AG04450 (cell line): ENCODE measurements at regions not wholly inside any gene's neighbourhood (a gene's known extent, or its start where the extent isn't known, plus 50 kb on each side); places are given as distances from the start of the nearest gene placed in this dataset.

Experiments used
- CTCF ChIA-PET: fragments of 300-600, 350-600 bp; formaldehyde crosslinking; extraction: SDS; loops from one replicate; lab custom pipeline; 2022; ENCODE audit warnings: antibody characterized with exemption, inconsistent platforms; lab: Charles Lee
- POLR2A ChIA-PET: fragments of 350-600 bp; formaldehyde crosslinking; extraction: SDS; loops from one replicate; lab custom pipeline; 2021; ENCODE audit warnings: antibody characterized with exemption, inconsistent platforms; lab: Yijun Ruan, JAX
- DNase-seq: peaks from one replicate; pipeline ENCODE4 v3.0.0-alpha.2; 2011; ENCODE audit warnings: low read depth, low spot score
- H3K27ac ChIP-seq: one replicate; pipeline ENCODE4 v1.5.1; 2012; ENCODE audit warnings: low read depth, low read length, control low read depth
- H3K27me3 ChIP-seq: one replicate; pipeline ENCODE4 v1.6.0; 2012; ENCODE audit warnings: low read length; ENCODE audit not compliant: control insufficient read depth, insufficient read depth
- H3K4me3 ChIP-seq: 2 replicates; pipeline ENCODE4 v1.5.1; 2011; ENCODE audit warnings: mild to moderate bottlenecking, low read depth, low read length, control low read depth
- H3K9me3 ChIP-seq: 2 replicates; pipeline ENCODE4 v1.5.1; 2012; ENCODE audit warnings: low read length; ENCODE audit not compliant: control insufficient read depth, insufficient read depth
- CTCF ChIP-seq: IDR thresholded peaks from 2 replicates; pipeline ENCODE4 v1.5.1; 2011; ENCODE audit warnings: low read depth, low read length, control low read depth, inconsistent platforms

- Histone ChIP-seq H3K4me3 (no peak overlapping the region), H3K27me3 (no peaks in the 10 kb centered on the region), H3K9me3 (no peaks in the 10 kb centered on the region), H3K27ac (no peak overlapping the region)
- CTCF ChIA-PET, result no interaction called here
- no peak for TF ChIP-seq CTCF
- POLR2A ChIA-PET, result no interaction called here
- DNase-seq, result no peak
Measured at GRCh38 chr4:163611182-163611581, 116.7 kb downstream of the TMA16 start.

- H3K27ac ChIP-seq, result no peak overlapping the region
- TF ChIP-seq CTCF, result no peak
- no peaks in the 10 kb centered on the region for H3K9me3 ChIP-seq
- DNase-seq, result no peak
- CTCF ChIA-PET, result no interaction called here
- POLR2A ChIA-PET, result no interaction called here
- no peak overlapping the region for H3K4me3 ChIP-seq
- H3K27me3 ChIP-seq, result no peaks in the 10 kb centered on the region
Measured at GRCh38 chr4:163611784-163612445, 117.4 kb downstream of the TMA16 start.

GRCh38 chr4:163612762-163613161 lies 118.3 kb downstream of the TMA16 start:
- ChIA-PET CTCF (no interaction called here), POLR2A (no interaction called here)
- no peak for TF ChIP-seq CTCF
- Histone ChIP-seq H3K27ac (no peak overlapping the region), H3K27me3 (no peaks in the 10 kb centered on the region), H3K9me3 (no peaks in the 10 kb centered on the region), H3K4me3 (no peak overlapping the region)
- DNase-seq, result no peak

- no peaks in the 10 kb centered on the region for H3K27me3 ChIP-seq
- no peak overlapping the region for H3K4me3 ChIP-seq
- CTCF ChIA-PET, result no interaction called here
- POLR2A ChIA-PET, result no interaction called here
- no peak for TF ChIP-seq CTCF
- no peak for DNase-seq
- H3K9me3 ChIP-seq, result no peaks in the 10 kb centered on the region
- H3K27ac ChIP-seq, result no peak overlapping the region
Measured at GRCh38 chr4:163613383-163613782, 118.9 kb downstream of the TMA16 start.

GRCh38 chr4:163614866-163615265 lies 120.4 kb downstream of the TMA16 start:
- H3K4me3 ChIP-seq, result no peak overlapping the region
- no peaks in the 10 kb centered on the region for H3K27me3 ChIP-seq
- TF ChIP-seq CTCF, result no peak
- DNase-seq, result no peak
- ChIA-PET CTCF (no interaction called here), POLR2A (no interaction called here)
- no peaks in the 10 kb centered on the region for H3K9me3 ChIP-seq
- no peak overlapping the region for H3K27ac ChIP-seq
